Effector memory CD4-positive, alpha-beta T cell (primary cell): ENCODE measurements at regions not wholly inside any gene's neighbourhood (a gene's known extent, or its start where the extent isn't known, plus 50 kb on each side); places are given as distances from the start of the nearest gene placed in this dataset.
A peak's percentile ranks its signal among the peaks of the same experiment; 100 is the strongest.

Source experiments
- DNase-seq, 3 donors: peaks; one replicate each; pipeline ENCODE4 v3.0.0-alpha.2; 2020
- H3K27ac ChIP-seq: 2 replicates; pipeline ENCODE4 v1.7.0; 2013; ENCODE audit warnings: mild to moderate bottlenecking, low read length, moderate library complexity; ENCODE audit not compliant: insufficient read depth, poor library complexity, severe bottlenecking
- H3K27me3 ChIP-seq: replicated peaks from 2 replicates; pipeline ENCODE4 v1.7.0; 2013; ENCODE audit warnings: mild to moderate bottlenecking, low read length; ENCODE audit not compliant: insufficient read depth, control insufficient read depth, poor library complexity, severe bottlenecking
- H3K36me3 ChIP-seq: 2 replicates; pipeline ENCODE4 v1.7.0; 2013; ENCODE audit warnings: mild to moderate bottlenecking, low read length, moderate library complexity; ENCODE audit not compliant: control insufficient read depth, insufficient read depth
- H3K4me1 ChIP-seq: 2 replicates; pipeline ENCODE4 v1.7.0; 2013; ENCODE audit warnings: low read length, mild to moderate bottlenecking; ENCODE audit not compliant: control insufficient read depth, insufficient read depth, poor library complexity, severe bottlenecking
- H3K4me3 ChIP-seq: 2 replicates; pipeline ENCODE4 v1.7.0; 2013; ENCODE audit warnings: low read length, low read depth, mild to moderate bottlenecking; ENCODE audit not compliant: insufficient read depth, poor library complexity, severe bottlenecking
- H3K9me3 ChIP-seq: 2 replicates; pipeline ENCODE4 v1.7.0; 2013; ENCODE audit warnings: mild to moderate bottlenecking, low read length, moderate library complexity; ENCODE audit not compliant: control insufficient read depth

GRCh38 chr15:31463521-31464102 lies 137.0 kb downstream of the KLF13 start:
- Histone ChIP-seq H3K27me3 (no peaks in the 10 kb centered on the region), H3K9me3 (no peaks in the 10 kb centered on the region), H3K4me3 (no peak overlapping the region), H3K4me1 (peaks cover 8% of the 10 kb centered on the region), H3K36me3 (no peaks in the 10 kb centered on the region), H3K27ac (no peak overlapping the region)
- DNase-seq: no peak

- no peak for DNase-seq
- H3K36me3 ChIP-seq: no peaks in the 10 kb centered on the region
- no peak overlapping the region for H3K4me3 ChIP-seq
- H3K27ac ChIP-seq: no peak overlapping the region
- no peaks in the 10 kb centered on the region for H3K27me3 ChIP-seq
- H3K4me1 ChIP-seq: no peaks in the 10 kb centered on the region
- no peaks in the 10 kb centered on the region for H3K9me3 ChIP-seq
Measured at GRCh38 chr15:31464216-31465082, 137.8 kb downstream of the KLF13 start.

- H3K4me1 ChIP-seq: no peaks in the 10 kb centered on the region
- DNase-seq: no peak
- no peak overlapping the region for H3K27ac ChIP-seq
- H3K27me3 ChIP-seq: no peaks in the 10 kb centered on the region
- H3K4me3 ChIP-seq: no peak overlapping the region
- no peaks in the 10 kb centered on the region for H3K36me3 ChIP-seq
- H3K9me3 ChIP-seq: no peaks in the 10 kb centered on the region
Measured at GRCh38 chr15:31465083-31465955, 138.7 kb downstream of the KLF13 start.

DNA sequence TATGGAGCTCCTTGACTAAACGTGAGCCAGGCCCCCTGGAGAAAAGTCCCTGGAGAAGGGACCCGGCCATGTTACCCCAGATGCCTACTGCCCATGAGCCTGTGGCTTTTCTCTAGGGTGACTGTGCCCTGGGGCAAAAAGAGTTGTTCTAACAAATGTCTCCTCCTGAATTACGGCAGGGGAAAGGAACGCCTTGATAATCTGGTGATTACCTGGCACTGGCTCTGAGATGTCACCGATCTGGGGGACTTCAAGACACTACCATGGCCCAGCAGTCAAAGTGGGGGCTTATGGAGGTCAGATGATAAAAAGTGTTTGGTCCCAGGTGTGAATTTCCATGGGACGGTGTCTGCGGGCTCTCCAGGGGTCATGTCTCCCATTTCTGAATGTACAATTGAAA lies 140.7 kb downstream of the KLF13 start:
- Histone ChIP-seq H3K4me1 (peaks cover 7% of the 10 kb centered on the region), H3K4me3 (no peak overlapping the region), H3K27me3 (no peaks in the 10 kb centered on the region), H3K27ac (no peak overlapping the region), H3K36me3 (no peaks in the 10 kb centered on the region), H3K9me3 (no peaks in the 10 kb centered on the region)
- DNase-seq: no peak

DNA sequence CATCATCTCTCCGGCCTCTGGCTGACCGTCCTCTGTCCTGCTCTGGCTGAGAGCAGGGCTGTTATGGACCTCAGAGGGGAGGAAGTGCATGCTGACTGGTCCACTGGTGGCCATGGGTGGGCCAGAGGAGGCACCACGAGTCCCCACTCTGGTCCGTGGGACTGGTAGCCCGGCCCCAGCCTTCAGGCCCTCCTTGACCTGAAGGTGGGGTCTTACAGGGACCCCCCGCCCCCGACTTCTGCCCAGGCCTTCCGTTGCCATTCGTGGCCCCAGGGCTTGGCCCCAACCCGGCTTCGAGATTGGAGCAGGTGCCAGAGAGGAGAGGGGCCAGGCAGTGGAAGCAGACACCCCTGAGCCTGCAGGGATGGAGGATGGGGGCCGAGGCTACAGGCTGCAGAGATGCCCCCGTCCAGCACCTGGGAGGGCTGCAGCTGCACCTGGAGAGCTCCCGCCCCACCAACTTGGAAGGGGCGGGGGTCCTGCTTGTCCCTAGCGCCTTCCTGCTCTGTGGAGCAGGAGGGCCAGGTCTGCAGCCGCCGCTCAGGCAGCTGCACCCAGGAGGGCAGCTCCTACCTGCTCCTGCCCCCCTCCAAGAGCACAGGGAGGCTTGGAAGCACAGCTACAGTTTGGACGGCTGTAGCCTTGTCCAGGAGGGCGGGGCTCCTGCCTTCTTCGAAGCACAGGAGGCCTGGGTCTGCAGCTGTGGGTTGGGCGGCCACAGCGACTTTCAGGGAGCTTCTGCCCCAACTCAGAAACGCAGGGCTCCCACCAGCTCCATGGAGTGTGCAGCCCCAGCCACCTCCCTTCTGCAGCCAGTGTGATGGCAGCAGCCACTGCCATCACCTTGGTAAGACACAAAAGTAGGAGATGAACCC lies 142.5 kb downstream of the KLF13 start:
- Histone ChIP-seq H3K4me3 (no peak overlapping the region), H3K9me3 (no peaks in the 10 kb centered on the region), H3K27me3 (no peaks in the 10 kb centered on the region), H3K4me1 (peaks cover 24% of the 10 kb centered on the region), H3K27ac (no peak overlapping the region), H3K36me3 (no peaks in the 10 kb centered on the region)
- no peak for DNase-seq

- no peak for DNase-seq
- H3K4me3 ChIP-seq: no peak overlapping the region
- H3K27ac ChIP-seq: no peak overlapping the region
- H3K9me3 ChIP-seq: no peaks in the 10 kb centered on the region
- H3K27me3 ChIP-seq: no peaks in the 10 kb centered on the region
- peaks cover 27% of the 10 kb centered on the region for H3K4me1 ChIP-seq
- H3K36me3 ChIP-seq: no peaks in the 10 kb centered on the region
Measured at GRCh38 chr15:31469786-31470525, 143.3 kb downstream of the KLF13 start.

GRCh38 chr15:31470756-31471155 lies 144.1 kb downstream of the KLF13 start:
- Histone ChIP-seq H3K27me3 (no peaks in the 10 kb centered on the region), H3K4me1 (peaks cover 27% of the 10 kb centered on the region), H3K36me3 (no peaks in the 10 kb centered on the region), H3K9me3 (no peaks in the 10 kb centered on the region), H3K4me3 (no peak overlapping the region), H3K27ac (no peak overlapping the region)
- DNase-seq: no peak

DNA sequence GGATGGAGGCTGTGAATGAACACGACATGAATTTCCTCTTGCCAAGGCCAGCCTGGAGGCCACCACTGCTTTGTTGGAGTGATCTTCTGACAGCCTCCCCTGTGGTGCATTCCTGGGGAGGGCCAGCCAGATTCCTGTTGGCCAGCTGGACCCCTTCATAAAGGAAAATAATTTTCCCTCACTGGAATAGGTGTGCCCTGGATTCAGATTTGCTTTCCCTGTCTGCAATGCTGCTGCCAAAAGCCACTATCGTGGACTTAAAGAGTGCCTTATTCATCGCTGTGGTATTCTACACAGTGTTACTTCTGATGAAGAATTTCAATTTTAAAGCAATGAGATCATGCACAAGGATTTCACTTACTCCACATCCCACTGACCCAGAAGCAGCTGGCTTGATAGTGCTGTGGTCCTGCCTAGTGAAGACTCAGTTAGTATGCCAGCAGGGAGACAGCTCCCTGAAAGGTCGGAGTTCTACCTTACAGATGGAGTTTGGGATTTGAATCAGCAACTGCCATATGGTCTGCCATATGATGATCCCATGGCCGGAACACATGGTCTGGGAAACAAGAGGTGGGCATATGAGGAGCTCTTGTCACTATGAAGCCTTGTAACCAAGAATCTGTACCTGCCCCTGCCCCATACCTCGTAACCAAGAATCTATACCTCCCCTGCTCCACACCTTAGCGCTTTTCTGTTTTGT lies 145.2 kb downstream of the KLF13 start:
- Histone ChIP-seq H3K4me1 (peaks cover 27% of the 10 kb centered on the region), H3K27ac (peak overlapping the region; percentile 54), H3K27me3 (no peaks in the 10 kb centered on the region), H3K4me3 (no peak overlapping the region), H3K9me3 (no peaks in the 10 kb centered on the region), H3K36me3 (no peaks in the 10 kb centered on the region)
- DNase-seq: no peak
